ENCODE measurements at regions not wholly inside any gene's neighbourhood (a gene's known extent, or its start where the extent isn't known, plus 50 kb on each side); places are given as distances from the start of the nearest gene placed in this dataset.

- H3K4me3 ChIP-seq = peak overlapping the region in 1 of 2 donors; percentile 5
- no peaks in the 10 kb centered on the region for H3K36me3 ChIP-seq
- no peaks in the 10 kb centered on the region for H3K27me3 ChIP-seq
- peak overlapping the region; percentile 91 for H3K27ac ChIP-seq
- intact Hi-C loops (cut with DNase I) = loop anchor here (1.0 to 10.0 kb wide), 4 partner anchors 110 to 328 kb away; no protein-coding TSS in a partner anchor
- no peaks in the 10 kb centered on the region for H3K9me3 ChIP-seq
- no peak for TF ChIP-seq CTCF (IDR thresholded peaks at IDR 0.05)
- TF ChIP-seq POLR2AphosphoS5 (IDR thresholded peaks at IDR 0.05; ENCODE audit: insufficient read depth in 1 of 2, low read depth in 1 of 2) = peak; percentile 73 to 96
- peaks cover 73% of the 10 kb centered on the region for H3K4me1 ChIP-seq
- DNase-seq (ENCODE audit: extremely low spot score in 2 of 2) = peak in 1 of 2 donors; percentile 99
Observed at GRCh38 chr20:50304923-50305635, 114.4 kb downstream of the CEBPB start.

- intact Hi-C loops (cut with DNase I) = loop anchor here (1.0 to 10.0 kb wide), 4 partner anchors 109 to 329 kb away; no protein-coding TSS in a partner anchor
- H3K36me3 ChIP-seq = no peaks in the 10 kb centered on the region
Observed at GRCh38 chr20:50305636-50306477, 115.2 kb downstream of the CEBPB start.

GRCh38 chr20:50306478-50307423 lies 116.1 kb downstream of the CEBPB start:
- H3K36me3 ChIP-seq = no peaks in the 10 kb centered on the region
- H3K9me3 ChIP-seq = no peaks in the 10 kb centered on the region
- peaks cover 73% of the 10 kb centered on the region for H3K4me1 ChIP-seq
- peak overlapping the region; percentile 91 for H3K27ac ChIP-seq
- TF ChIP-seq CTCF (IDR thresholded peaks at IDR 0.05) (no peak), POLR2A (IDR thresholded peaks at IDR 0.05) (no peak), POLR2AphosphoS5 (IDR thresholded peaks at IDR 0.05; ENCODE audit: insufficient read depth in 1 of 2, low read depth in 1 of 2) (no peak)
- no peak overlapping the region for H3K4me3 ChIP-seq
- no peaks in the 10 kb centered on the region for H3K27me3 ChIP-seq
- intact Hi-C loops (cut with DNase I) = loop anchor here (5.0 to 10.0 kb wide), 3 partner anchors 108 to 329 kb away; no protein-coding TSS in a partner anchor
- peak in 1 of 2 donors; percentile 89 for DNase-seq (ENCODE audit: extremely low spot score in 2 of 2)

More at GRCh38 chr20:50305636-50306477, 115.2 kb downstream of the CEBPB start:
- no peak for DNase-seq (ENCODE audit: extremely low spot score in 2 of 2)
- H3K27ac ChIP-seq = peak overlapping the region; percentile 91
- peak overlapping the region in 1 of 2 donors; percentile 19 for H3K4me3 ChIP-seq
- H3K27me3 ChIP-seq = no peaks in the 10 kb centered on the region
- no peaks in the 10 kb centered on the region for H3K9me3 ChIP-seq
- TF ChIP-seq CTCF (IDR thresholded peaks at IDR 0.05) (peak in 1 of 3 experiments; percentile 7), POLR2AphosphoS5 (IDR thresholded peaks at IDR 0.05; ENCODE audit: insufficient read depth in 1 of 2, low read depth in 1 of 2) (peak in 1 of 2 donors; percentile 77), POLR2A (IDR thresholded peaks at IDR 0.05) (peak in 1 of 2 donors; percentile 8)
- peaks cover 73% of the 10 kb centered on the region for H3K4me1 ChIP-seq

- Histone ChIP-seq H3K27ac (peak overlapping the region; percentile 91), H3K9me3 (no peaks in the 10 kb centered on the region), H3K4me3 (no peak overlapping the region), H3K36me3 (no peaks in the 10 kb centered on the region), H3K4me1 (peaks cover 76% of the 10 kb centered on the region), H3K27me3 (no peaks in the 10 kb centered on the region)
- intact Hi-C loops (cut with DNase I) = loop anchor here (5.0 to 10.0 kb wide), 3 partner anchors 107 to 331 kb away; no protein-coding TSS in a partner anchor
- DNase-seq (ENCODE audit: extremely low spot score in 2 of 2) = no peak
- TF ChIP-seq POLR2AphosphoS5 (IDR thresholded peaks at IDR 0.05; ENCODE audit: insufficient read depth in 1 of 2, low read depth in 1 of 2) = no peak
- TF ChIP-seq POLR2A (IDR thresholded peaks at IDR 0.05) = no peak
- TF ChIP-seq CTCF (IDR thresholded peaks at IDR 0.05) = no peak
Observed at GRCh38 chr20:50308166-50308512, 117.5 kb downstream of the CEBPB start.
